Adrenal gland (tissue), 5 donors: ENCODE measurements at regions not wholly inside any gene's neighbourhood (a gene's known extent, or its start where the extent isn't known, plus 50 kb on each side); places are given as distances from the start of the nearest gene placed in this dataset.

Experiments used
- CTCF ChIP-seq, 6 experiments: fragments of 450-650 bp in 4 of 6; fragments of 200-600 bp in 2 of 6; sonication (generic) in 1 of 6; IDR thresholded peaks; 1 replicate in 5 of 6; 2 replicates in 1 of 6; pipeline versions ENCODE4 v1.5.1 to v1.8.0; 2016 to 2021; ENCODE audit warnings: antibody characterized with exemption in 6 of 6, mild to moderate bottlenecking in 2 of 6, moderate library complexity in 1 of 6
- POLR2A ChIP-seq, 2 donors: fragments of 450-650 bp; IDR thresholded peaks; one replicate each; pipeline ENCODE4 v1.6.1; 2017; ENCODE audit warnings: antibody characterized with exemption in 2 of 2, mild to moderate bottlenecking in 2 of 2, moderate library complexity in 1 of 2
- donor health status: DM: no; HTN: no; CAD: no.

GRCh38 chr1:87521452-87521851 is 192.8 kb downstream of the LMO4 start:
- no peak for TF ChIP-seq CTCF (IDR thresholded peaks at IDR 0.05)
- no peak for TF ChIP-seq POLR2A (IDR thresholded peaks at IDR 0.05)
